ENCODE measurements at regions not wholly inside any gene's neighbourhood (a gene's known extent, or its start where the extent isn't known, plus 50 kb on each side); places are given as distances from the start of the nearest gene placed in this dataset.

- no peak overlapping the region for H2BK5ac ChIP-seq (ENCODE audit: low read depth, low read length, poor library complexity, severe bottlenecking)
- H3K18ac ChIP-seq (ENCODE audit: low read depth in 1 of 2, low read length in 2 of 2), result no peak overlapping the region
- WGBS, result 98% methylated on average over 4 of the region's 4 CpGs
These were observed 209.2 kb downstream of the NCK2 start for GRCh38 chr2:105953942-105954341.

GRCh38 chr2:105952131-105952530, 207.4 kb downstream of the NCK2 start:
- Histone ChIP-seq H3K4me1 (ENCODE audit: control insufficient read depth, insufficient read depth, low read depth, low read length) (no peaks in the 10 kb centered on the region), H3K4me2 (ENCODE audit: low read length, poor library complexity, severe bottlenecking) (no peak overlapping the region), H3K18ac (ENCODE audit: low read depth in 1 of 2, low read length in 2 of 2) (no peak overlapping the region), H2BK5ac (ENCODE audit: low read depth, low read length, poor library complexity, severe bottlenecking) (no peak overlapping the region), H3K79me1 (replicated peaks; ENCODE audit: low read length, poor library complexity, severe bottlenecking) (no peaks in the 10 kb centered on the region), H2BK120ac (ENCODE audit: low read depth, low read length) (no peak overlapping the region), H2BK12ac (ENCODE audit: low read length in 2 of 2) (no peak overlapping the region), H2AK5ac (ENCODE audit: low read length, severe bottlenecking) (no peak overlapping the region), H3K9ac (ENCODE audit: low read length) (no peak overlapping the region), H3K4me3 (ENCODE audit: insufficient read depth in 1 of 2, low read depth in 1 of 2, low read length in 2 of 2) (no peak overlapping the region), H3K23ac (ENCODE audit: low read length in 2 of 2) (no peak overlapping the region), H3K27ac (ENCODE audit: low read length, poor library complexity, severe bottlenecking) (no peak overlapping the region), H4K8ac (ENCODE audit: low read length) (no peak overlapping the region), H2BK15ac (ENCODE audit: low read depth, poor library complexity, severe bottlenecking) (no peak overlapping the region), H4K91ac (ENCODE audit: low read length) (no peak overlapping the region), H2AFZ (ENCODE audit: low read depth, low read length) (no peak overlapping the region), H3K9me3 (ENCODE audit: control insufficient read depth, low read length) (no peaks in the 10 kb centered on the region), H3K36me3 (ENCODE audit: control insufficient read depth in 1 of 2, insufficient read depth in 2 of 2, low read depth in 1 of 2, low read length in 2 of 2) (no peaks in the 10 kb centered on the region), H3K27me3 (ENCODE audit: control insufficient read depth in 1 of 2, insufficient read depth in 1 of 2, low read length in 2 of 2) (peaks cover 10 to 37% of the 10 kb centered on the region in 2 experiments), H3K14ac (ENCODE audit: low read length in 2 of 2) (no peak overlapping the region), H3K4ac (ENCODE audit: low read depth in 1 of 2, low read length in 2 of 2) (no peak overlapping the region)
- no peak for DNase-seq
- 71% methylated on average over 1 of the region's 1 CpG for WGBS

More at GRCh38 chr2:105953942-105954341, 209.2 kb downstream of the NCK2 start:
- Histone ChIP-seq H3K27me3 (ENCODE audit: control insufficient read depth in 1 of 2, insufficient read depth in 1 of 2, low read length in 2 of 2) (peaks cover 18 to 48% of the 10 kb centered on the region in 2 experiments), H2AFZ (ENCODE audit: low read depth, low read length) (no peak overlapping the region), H3K9me3 (ENCODE audit: control insufficient read depth, low read length) (peaks cover 5% of the 10 kb centered on the region), H4K91ac (ENCODE audit: low read length) (no peak overlapping the region), H3K4me2 (ENCODE audit: low read length, poor library complexity, severe bottlenecking) (no peak overlapping the region), H3K9ac (ENCODE audit: low read length) (no peak overlapping the region), H3K27ac (ENCODE audit: low read length, poor library complexity, severe bottlenecking) (no peak overlapping the region), H3K79me1 (replicated peaks; ENCODE audit: low read length, poor library complexity, severe bottlenecking) (no peaks in the 10 kb centered on the region), H2BK15ac (ENCODE audit: low read depth, poor library complexity, severe bottlenecking) (no peak overlapping the region), H2BK12ac (ENCODE audit: low read length in 2 of 2) (no peak overlapping the region), H3K36me3 (ENCODE audit: control insufficient read depth in 1 of 2, insufficient read depth in 2 of 2, low read depth in 1 of 2, low read length in 2 of 2) (no peaks in the 10 kb centered on the region), H3K14ac (ENCODE audit: low read length in 2 of 2) (no peak overlapping the region), H3K4me3 (ENCODE audit: insufficient read depth in 1 of 2, low read depth in 1 of 2, low read length in 2 of 2) (no peak overlapping the region), H3K4ac (ENCODE audit: low read depth in 1 of 2, low read length in 2 of 2) (no peak overlapping the region), H2BK120ac (ENCODE audit: low read depth, low read length) (no peak overlapping the region), H3K4me1 (ENCODE audit: control insufficient read depth, insufficient read depth, low read depth, low read length) (no peaks in the 10 kb centered on the region), H3K23ac (ENCODE audit: low read length in 2 of 2) (no peak overlapping the region), H2AK5ac (ENCODE audit: low read length, severe bottlenecking) (no peak overlapping the region), H4K8ac (ENCODE audit: low read length) (no peak overlapping the region)
- DNase-seq, result no peak

GRCh38 chr2:105951384-105951694, 206.6 kb downstream of the NCK2 start:
- 65% methylated on average over 2 of the region's 3 CpGs for WGBS
- no peak overlapping the region for H2AFZ ChIP-seq (ENCODE audit: low read depth, low read length)
- no peaks in the 10 kb centered on the region for H3K79me1 ChIP-seq (replicated peaks; ENCODE audit: low read length, poor library complexity, severe bottlenecking)
- H3K4ac ChIP-seq (ENCODE audit: low read depth in 1 of 2, low read length in 2 of 2), result no peak overlapping the region
- no peak overlapping the region for H3K27ac ChIP-seq (ENCODE audit: low read length, poor library complexity, severe bottlenecking)
- DNase-seq, result no peak
- H2BK120ac ChIP-seq (ENCODE audit: low read depth, low read length), result no peak overlapping the region
- no peaks in the 10 kb centered on the region for H3K36me3 ChIP-seq (ENCODE audit: control insufficient read depth in 1 of 2, insufficient read depth in 2 of 2, low read depth in 1 of 2, low read length in 2 of 2)
- no peak overlapping the region for H3K9ac ChIP-seq (ENCODE audit: low read length)
- no peak overlapping the region for H2AK5ac ChIP-seq (ENCODE audit: low read length, severe bottlenecking)
- H3K18ac ChIP-seq (ENCODE audit: low read depth in 1 of 2, low read length in 2 of 2), result no peak overlapping the region
- H3K9me3 ChIP-seq (ENCODE audit: control insufficient read depth, low read length), result no peaks in the 10 kb centered on the region
- H3K4me2 ChIP-seq (ENCODE audit: low read length, poor library complexity, severe bottlenecking), result no peak overlapping the region
- no peak overlapping the region for H3K23ac ChIP-seq (ENCODE audit: low read length in 2 of 2)
- no peak overlapping the region for H2BK15ac ChIP-seq (ENCODE audit: low read depth, poor library complexity, severe bottlenecking)
- peaks cover 10 to 42% of the 10 kb centered on the region in 2 experiments for H3K27me3 ChIP-seq (ENCODE audit: control insufficient read depth in 1 of 2, insufficient read depth in 1 of 2, low read length in 2 of 2)
- H3K4me1 ChIP-seq (ENCODE audit: control insufficient read depth, insufficient read depth, low read depth, low read length), result no peaks in the 10 kb centered on the region
- H4K91ac ChIP-seq (ENCODE audit: low read length), result no peak overlapping the region
- no peak overlapping the region for H4K8ac ChIP-seq (ENCODE audit: low read length)
- no peak overlapping the region for H2BK5ac ChIP-seq (ENCODE audit: low read depth, low read length, poor library complexity, severe bottlenecking)
- no peak overlapping the region for H3K4me3 ChIP-seq (ENCODE audit: insufficient read depth in 1 of 2, low read depth in 1 of 2, low read length in 2 of 2)
- no peak overlapping the region for H3K14ac ChIP-seq (ENCODE audit: low read length in 2 of 2)
- H2BK12ac ChIP-seq (ENCODE audit: low read length in 2 of 2), result no peak overlapping the region

GRCh38 chr2:105950521-105951383, 206.0 kb downstream of the NCK2 start:
- Histone ChIP-seq H3K4ac (ENCODE audit: low read depth in 1 of 2, low read length in 2 of 2) (no peak overlapping the region), H3K4me1 (ENCODE audit: control insufficient read depth, insufficient read depth, low read depth, low read length) (no peaks in the 10 kb centered on the region), H2AFZ (ENCODE audit: low read depth, low read length) (no peak overlapping the region), H3K18ac (ENCODE audit: low read depth in 1 of 2, low read length in 2 of 2) (no peak overlapping the region), H2BK5ac (ENCODE audit: low read depth, low read length, poor library complexity, severe bottlenecking) (no peak overlapping the region), H3K14ac (ENCODE audit: low read length in 2 of 2) (no peak overlapping the region), H3K23ac (ENCODE audit: low read length in 2 of 2) (no peak overlapping the region), H3K9ac (ENCODE audit: low read length) (no peak overlapping the region), H4K91ac (ENCODE audit: low read length) (no peak overlapping the region), H3K36me3 (ENCODE audit: control insufficient read depth in 1 of 2, insufficient read depth in 2 of 2, low read depth in 1 of 2, low read length in 2 of 2) (no peaks in the 10 kb centered on the region), H2AK5ac (ENCODE audit: low read length, severe bottlenecking) (no peak overlapping the region), H3K4me2 (ENCODE audit: low read length, poor library complexity, severe bottlenecking) (no peak overlapping the region), H2BK15ac (ENCODE audit: low read depth, poor library complexity, severe bottlenecking) (no peak overlapping the region), H3K4me3 (ENCODE audit: insufficient read depth in 1 of 2, low read depth in 1 of 2, low read length in 2 of 2) (no peak overlapping the region), H3K27me3 (ENCODE audit: control insufficient read depth in 1 of 2, insufficient read depth in 1 of 2, low read length in 2 of 2) (peaks cover 10 to 39% of the 10 kb centered on the region in 2 experiments), H3K9me3 (ENCODE audit: control insufficient read depth, low read length) (no peaks in the 10 kb centered on the region), H3K79me1 (replicated peaks; ENCODE audit: low read length, poor library complexity, severe bottlenecking) (no peaks in the 10 kb centered on the region), H4K8ac (ENCODE audit: low read length) (no peak overlapping the region), H3K27ac (ENCODE audit: low read length, poor library complexity, severe bottlenecking) (no peak overlapping the region), H2BK12ac (ENCODE audit: low read length in 2 of 2) (no peak overlapping the region), H2BK120ac (ENCODE audit: low read depth, low read length) (no peak overlapping the region)
- no peak for DNase-seq
- 49% methylated on average over 10 of the region's 10 CpGs for WGBS
